ENCODE measurements at regions not wholly inside any gene's neighbourhood (a gene's known extent, or its start where the extent isn't known, plus 50 kb on each side); places are given as distances from the start of the nearest gene placed in this dataset.

DNA sequence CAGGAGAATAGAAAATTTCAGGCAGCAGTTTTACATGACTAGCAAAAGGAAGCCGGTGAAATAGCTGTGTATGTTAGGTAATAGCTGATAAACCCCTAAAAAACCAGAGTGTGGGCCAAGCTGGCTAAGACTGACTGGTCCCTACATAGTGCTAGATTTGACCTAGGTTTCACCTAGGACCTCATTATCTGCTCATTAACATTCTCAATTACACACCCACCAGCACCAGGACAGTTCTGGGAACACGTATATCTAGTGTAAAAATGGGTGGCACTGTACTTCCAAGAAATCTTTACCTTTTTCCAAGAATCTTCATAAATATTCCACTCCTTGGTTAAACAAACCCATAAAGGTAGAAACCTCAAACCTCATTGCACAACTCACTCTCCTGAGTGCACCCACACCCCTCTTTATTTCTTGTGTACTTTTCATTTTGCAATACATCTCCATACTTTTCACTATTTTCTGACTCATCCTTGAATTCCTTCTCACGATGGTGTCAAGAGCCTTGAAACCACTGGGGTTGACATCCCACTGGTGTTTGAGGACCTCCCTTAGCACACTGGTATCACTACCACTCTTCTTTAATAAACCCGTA lies 262.7 kb upstream of the KCNJ16 start:
- Histone ChIP-seq H3K36me3 (ENCODE audit: insufficient read depth, low read length) (no peaks in the 10 kb centered on the region), H3K4me3 (ENCODE audit: low read length) (no peak overlapping the region), H2AFZ (ENCODE audit: low read depth, low read length) (no peak overlapping the region), H3K4me1 (ENCODE audit: insufficient read depth, low read length) (no peaks in the 10 kb centered on the region), H3K27me3 (ENCODE audit: insufficient read depth, low read length) (no peaks in the 10 kb centered on the region), H3K9me3 (ENCODE audit: low read length) (no peaks in the 10 kb centered on the region)

GRCh38 chr17:69814031-69814430 lies 261.0 kb upstream of the KCNJ16 start:
- Histone ChIP-seq H2AFZ (ENCODE audit: low read depth, low read length) (no peak overlapping the region), H3K4me3 (ENCODE audit: low read length) (no peak overlapping the region), H3K27me3 (ENCODE audit: insufficient read depth, low read length) (no peaks in the 10 kb centered on the region), H3K36me3 (ENCODE audit: insufficient read depth, low read length) (no peaks in the 10 kb centered on the region), H3K4me1 (ENCODE audit: insufficient read depth, low read length) (no peaks in the 10 kb centered on the region), H3K9me3 (ENCODE audit: low read length) (no peaks in the 10 kb centered on the region)

GRCh38 chr17:69815406-69815805 lies 259.6 kb upstream of the KCNJ16 start:
- no peaks in the 10 kb centered on the region for H3K27me3 ChIP-seq (ENCODE audit: insufficient read depth, low read length)
- no peak overlapping the region for H2AFZ ChIP-seq (ENCODE audit: low read depth, low read length)
- H3K4me1 ChIP-seq (ENCODE audit: insufficient read depth, low read length): no peaks in the 10 kb centered on the region
- no peaks in the 10 kb centered on the region for H3K36me3 ChIP-seq (ENCODE audit: insufficient read depth, low read length)
- H3K4me3 ChIP-seq (ENCODE audit: low read length): no peak overlapping the region
- H3K9me3 ChIP-seq (ENCODE audit: low read length): no peaks in the 10 kb centered on the region

DNA sequence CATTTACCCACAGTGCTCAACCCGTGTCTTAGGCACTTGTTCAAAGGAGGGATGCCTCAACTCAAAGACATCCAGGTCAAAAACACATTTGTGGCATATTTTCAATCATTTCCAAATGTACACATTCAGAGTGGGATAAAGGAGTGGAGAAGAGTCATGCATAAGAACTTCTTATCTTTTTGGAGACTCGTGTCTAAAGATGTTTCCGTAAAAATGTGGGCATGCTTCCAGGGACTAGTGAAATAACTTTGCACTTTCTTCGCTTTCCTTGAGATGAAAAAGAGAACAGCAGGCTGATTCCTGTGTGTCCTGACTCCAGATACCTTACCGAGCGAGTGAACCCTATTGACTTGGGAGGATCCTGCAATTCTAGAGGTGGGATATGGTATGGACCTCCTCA lies 256.6 kb upstream of the KCNJ16 start:
- H3K4me1 ChIP-seq (ENCODE audit: insufficient read depth, low read length): no peaks in the 10 kb centered on the region
- H3K4me3 ChIP-seq (ENCODE audit: low read length): no peak overlapping the region
- no peak overlapping the region for H2AFZ ChIP-seq (ENCODE audit: low read depth, low read length)
- peaks cover 6% of the 10 kb centered on the region for H3K9me3 ChIP-seq (ENCODE audit: low read length)
- no peaks in the 10 kb centered on the region for H3K27me3 ChIP-seq (ENCODE audit: insufficient read depth, low read length)
- H3K36me3 ChIP-seq (ENCODE audit: insufficient read depth, low read length): no peaks in the 10 kb centered on the region

DNA sequence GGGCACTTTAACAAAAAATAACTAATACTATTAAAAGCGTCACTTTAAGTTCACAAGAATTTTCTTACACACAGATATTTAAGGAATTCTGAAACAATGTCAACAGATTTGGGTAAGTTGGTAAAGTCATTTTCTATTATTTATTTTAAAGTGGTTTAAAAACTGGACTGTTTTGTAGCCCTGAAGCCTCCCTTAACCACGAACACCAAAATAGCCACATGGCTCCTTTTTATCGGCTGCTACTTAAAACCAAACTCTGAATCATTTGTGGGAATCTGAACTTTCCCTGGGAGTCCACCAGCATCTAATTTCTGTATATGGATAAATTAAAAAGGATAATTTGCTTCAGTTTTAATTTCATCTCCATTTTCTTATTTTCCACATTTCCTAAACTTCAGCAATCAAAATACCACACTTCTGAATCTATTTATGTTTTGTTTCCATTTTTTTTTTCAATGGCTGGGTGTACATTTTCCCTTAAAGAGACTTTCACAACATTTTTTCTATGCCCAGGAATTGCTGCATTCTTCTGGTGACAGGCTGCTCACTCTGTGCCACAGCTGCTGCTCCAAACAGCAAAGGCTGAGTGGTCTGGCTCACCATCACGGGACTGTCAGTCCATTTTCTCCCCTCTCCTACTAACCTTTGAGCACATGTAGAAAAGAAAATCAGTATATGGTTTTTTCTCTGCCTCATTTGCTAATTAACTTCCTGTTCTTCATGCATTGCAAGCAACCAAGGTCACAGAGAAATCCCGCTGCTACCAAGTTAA lies 255.5 kb upstream of the KCNJ16 start:
- H3K36me3 ChIP-seq (ENCODE audit: insufficient read depth, low read length): no peaks in the 10 kb centered on the region
- H3K4me1 ChIP-seq (ENCODE audit: insufficient read depth, low read length): no peaks in the 10 kb centered on the region
- no peak overlapping the region for H2AFZ ChIP-seq (ENCODE audit: low read depth, low read length)
- no peaks in the 10 kb centered on the region for H3K27me3 ChIP-seq (ENCODE audit: insufficient read depth, low read length)
- no peak overlapping the region for H3K4me3 ChIP-seq (ENCODE audit: low read length)
- H3K9me3 ChIP-seq (ENCODE audit: low read length): peaks cover 6% of the 10 kb centered on the region

- Histone ChIP-seq H3K4me3 (ENCODE audit: low read length) (no peak overlapping the region), H3K36me3 (ENCODE audit: insufficient read depth, low read length) (no peaks in the 10 kb centered on the region), H2AFZ (ENCODE audit: low read depth, low read length) (no peak overlapping the region), H3K4me1 (ENCODE audit: insufficient read depth, low read length) (no peaks in the 10 kb centered on the region), H3K27me3 (ENCODE audit: insufficient read depth, low read length) (no peaks in the 10 kb centered on the region), H3K9me3 (ENCODE audit: low read length) (peaks cover 6% of the 10 kb centered on the region)
These were observed 254.1 kb upstream of the KCNJ16 start for GRCh38 chr17:69820876-69821473.

GRCh38 chr17:69822314-69822875 lies 252.6 kb upstream of the KCNJ16 start:
- Histone ChIP-seq H3K9me3 (ENCODE audit: low read length) (peaks cover 6% of the 10 kb centered on the region), H2AFZ (ENCODE audit: low read depth, low read length) (no peak overlapping the region), H3K4me3 (ENCODE audit: low read length) (no peak overlapping the region), H3K36me3 (ENCODE audit: insufficient read depth, low read length) (no peaks in the 10 kb centered on the region), H3K27me3 (ENCODE audit: insufficient read depth, low read length) (no peaks in the 10 kb centered on the region), H3K4me1 (ENCODE audit: insufficient read depth, low read length) (no peaks in the 10 kb centered on the region)

GRCh38 chr17:69828087-69828486 lies 246.9 kb upstream of the KCNJ16 start:
- no peaks in the 10 kb centered on the region for H3K4me1 ChIP-seq (ENCODE audit: insufficient read depth, low read length)
- no peak overlapping the region for H2AFZ ChIP-seq (ENCODE audit: low read depth, low read length)
- H3K27me3 ChIP-seq (ENCODE audit: insufficient read depth, low read length): no peaks in the 10 kb centered on the region
- no peak overlapping the region for H3K4me3 ChIP-seq (ENCODE audit: low read length)
- H3K36me3 ChIP-seq (ENCODE audit: insufficient read depth, low read length): no peaks in the 10 kb centered on the region
- no peaks in the 10 kb centered on the region for H3K9me3 ChIP-seq (ENCODE audit: low read length)

DNA sequence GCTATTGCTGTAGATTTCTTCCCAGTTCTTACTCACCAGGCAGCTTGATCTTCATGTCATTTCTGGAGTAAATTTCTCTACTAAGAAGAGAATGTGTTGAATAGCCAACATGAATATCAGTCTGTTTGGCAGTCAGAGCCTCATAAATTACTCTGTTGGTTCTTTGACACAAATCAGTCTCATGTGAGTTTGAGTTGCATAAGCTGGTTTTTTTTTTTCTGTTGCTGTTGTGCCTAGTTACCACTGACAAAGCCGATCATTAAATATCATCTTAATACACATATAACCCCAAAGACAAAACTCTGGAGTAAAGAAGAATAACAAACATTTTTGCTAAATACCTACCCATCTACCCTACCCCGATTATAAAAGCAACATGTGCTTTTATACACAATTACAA lies 240.5 kb upstream of the KCNJ16 start:
- H3K9me3 ChIP-seq (ENCODE audit: low read length): no peaks in the 10 kb centered on the region
- H3K27me3 ChIP-seq (ENCODE audit: insufficient read depth, low read length): no peaks in the 10 kb centered on the region
- H2AFZ ChIP-seq (ENCODE audit: low read depth, low read length): no peak overlapping the region
- H3K4me3 ChIP-seq (ENCODE audit: low read length): no peak overlapping the region
- no peaks in the 10 kb centered on the region for H3K4me1 ChIP-seq (ENCODE audit: insufficient read depth, low read length)
- no peaks in the 10 kb centered on the region for H3K36me3 ChIP-seq (ENCODE audit: insufficient read depth, low read length)

DNA sequence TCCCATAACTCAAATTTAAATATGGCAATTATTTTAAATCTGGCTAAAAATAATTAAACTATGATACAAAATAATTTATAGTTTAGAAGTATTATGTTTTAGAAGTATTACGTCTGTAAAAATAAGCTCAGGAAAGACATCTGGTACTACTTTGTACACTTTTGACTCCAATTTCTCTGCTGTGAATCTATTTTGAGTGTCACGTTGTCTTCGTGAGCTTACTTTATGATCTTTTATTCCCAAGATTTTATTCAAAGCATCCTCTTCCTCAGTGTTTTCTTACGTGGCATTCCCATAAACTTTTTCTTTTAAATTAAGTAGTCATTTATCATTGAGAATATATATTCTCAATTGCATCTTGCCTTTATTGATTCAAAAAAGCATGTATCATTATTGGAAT lies 223.3 kb upstream of the KCNJ16 start:
- Histone ChIP-seq H3K9me3 (ENCODE audit: low read length) (no peaks in the 10 kb centered on the region), H3K4me1 (ENCODE audit: insufficient read depth, low read length) (peaks cover 18% of the 10 kb centered on the region), H2AFZ (ENCODE audit: low read depth, low read length) (no peak overlapping the region), H3K4me3 (ENCODE audit: low read length) (no peak overlapping the region), H3K36me3 (ENCODE audit: insufficient read depth, low read length) (no peaks in the 10 kb centered on the region), H3K27me3 (ENCODE audit: insufficient read depth, low read length) (no peaks in the 10 kb centered on the region)

GRCh38 chr17:69853541-69854224 lies 221.3 kb upstream of the KCNJ16 start:
- H3K9me3 ChIP-seq (ENCODE audit: low read length): peaks cover 2% of the 10 kb centered on the region
- H2AFZ ChIP-seq (ENCODE audit: low read depth, low read length): no peak overlapping the region
- H3K36me3 ChIP-seq (ENCODE audit: insufficient read depth, low read length): no peaks in the 10 kb centered on the region
- no peak overlapping the region for H3K4me3 ChIP-seq (ENCODE audit: low read length)
- no peaks in the 10 kb centered on the region for H3K27me3 ChIP-seq (ENCODE audit: insufficient read depth, low read length)
- H3K4me1 ChIP-seq (ENCODE audit: insufficient read depth, low read length): peaks cover 18% of the 10 kb centered on the region

DNA sequence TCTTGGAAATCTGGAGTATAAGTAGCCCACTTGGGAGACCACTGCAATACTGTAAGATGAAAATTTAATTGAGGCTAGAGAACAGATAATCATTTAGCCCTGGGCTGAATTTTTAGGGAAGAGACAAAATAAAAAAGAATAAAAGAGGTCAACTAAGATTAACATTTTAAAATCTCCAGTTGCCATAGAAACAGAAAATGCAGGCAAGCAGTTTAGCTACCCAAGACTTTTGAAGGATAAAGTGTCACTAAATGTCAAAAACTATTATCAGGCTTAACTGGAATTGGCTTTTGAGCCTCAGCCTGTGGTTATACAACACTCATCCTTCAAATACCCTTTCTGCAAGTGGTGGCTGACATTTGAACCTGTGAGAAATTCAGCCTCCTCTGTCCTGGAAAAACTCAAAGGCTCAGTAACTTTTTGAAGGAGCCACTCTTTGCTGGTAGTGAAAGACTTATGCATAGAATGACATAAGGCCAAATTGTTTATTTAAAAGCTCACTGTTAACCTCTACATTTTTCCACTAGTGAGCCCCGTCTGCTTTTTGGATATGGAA lies 220.7 kb upstream of the KCNJ16 start:
- Histone ChIP-seq H2AFZ (ENCODE audit: low read depth, low read length) (no peak overlapping the region), H3K4me1 (ENCODE audit: insufficient read depth, low read length) (peaks cover 18% of the 10 kb centered on the region), H3K27me3 (ENCODE audit: insufficient read depth, low read length) (no peaks in the 10 kb centered on the region), H3K4me3 (ENCODE audit: low read length) (no peak overlapping the region), H3K9me3 (ENCODE audit: low read length) (peaks cover 4% of the 10 kb centered on the region), H3K36me3 (ENCODE audit: insufficient read depth, low read length) (no peaks in the 10 kb centered on the region)

GRCh38 chr17:69856946-69857345 lies 218.1 kb upstream of the KCNJ16 start:
- H3K4me3 ChIP-seq (ENCODE audit: low read length): no peak overlapping the region
- H3K4me1 ChIP-seq (ENCODE audit: insufficient read depth, low read length): peaks cover 18% of the 10 kb centered on the region
- no peaks in the 10 kb centered on the region for H3K36me3 ChIP-seq (ENCODE audit: insufficient read depth, low read length)
- H3K9me3 ChIP-seq (ENCODE audit: low read length): peaks cover 4% of the 10 kb centered on the region
- H3K27me3 ChIP-seq (ENCODE audit: insufficient read depth, low read length): no peaks in the 10 kb centered on the region
- no peak overlapping the region for H2AFZ ChIP-seq (ENCODE audit: low read depth, low read length)
